SK-N-DZ (cell line): ENCODE measurements at regions not wholly inside any gene's neighbourhood (a gene's known extent, or its start where the extent isn't known, plus 50 kb on each side); places are given as distances from the start of the nearest gene placed in this dataset.

Experiments
- DNase-seq: peaks from one replicate; pipeline ENCODE4 v3.0.0-alpha.2; 2015; ENCODE audit warnings: low spot score

GRCh38 chr13:40863723-40864122 is 74.3 kb downstream of the SLC25A15 start:
- DNase-seq = peak; percentile 40

GRCh38 chr13:40874138-40874779 is 84.8 kb downstream of the SLC25A15 start:
- DNase-seq = no peak

GRCh38 chr13:40875044-40875443 is 85.6 kb downstream of the SLC25A15 start:
- DNase-seq = no peak

GRCh38 chr13:40875583-40875982 is 86.2 kb downstream of the SLC25A15 start:
- no peak for DNase-seq

DNA sequence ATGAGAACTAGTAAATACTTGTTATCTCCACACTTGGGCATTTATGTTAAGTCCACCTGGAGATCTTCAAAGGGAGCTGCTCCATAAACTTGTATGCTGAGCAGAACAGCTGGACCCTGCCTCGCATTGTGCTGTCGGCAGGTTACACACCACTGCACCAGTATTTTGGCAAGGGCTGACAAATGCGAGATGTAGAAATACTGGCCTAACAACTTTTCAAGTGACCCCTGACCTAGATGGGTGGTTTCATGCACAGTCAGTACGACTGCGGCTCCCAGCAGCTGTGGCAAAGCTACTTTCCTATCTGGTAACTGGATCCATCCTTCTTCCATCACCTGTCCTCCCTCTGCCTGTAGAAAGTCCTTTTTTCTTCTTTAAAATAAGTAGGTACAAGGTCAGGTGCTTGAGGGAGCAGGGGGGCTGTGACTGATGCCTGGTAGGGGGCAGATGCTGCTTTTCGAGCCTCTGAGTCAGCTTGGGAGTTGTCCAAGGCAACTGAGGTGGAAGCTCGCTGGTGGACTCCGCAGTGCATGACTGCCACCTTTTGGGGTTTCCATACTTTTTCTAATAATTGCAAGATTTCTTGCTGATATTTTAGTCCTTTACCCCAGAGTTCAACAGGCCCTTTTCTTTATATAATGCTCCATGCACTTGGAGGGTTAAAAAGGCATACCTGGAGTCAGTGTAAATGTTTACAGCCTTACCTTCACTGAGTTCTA is 86.8 kb downstream of the SLC25A15 start:
- DNase-seq = no peak

DNA sequence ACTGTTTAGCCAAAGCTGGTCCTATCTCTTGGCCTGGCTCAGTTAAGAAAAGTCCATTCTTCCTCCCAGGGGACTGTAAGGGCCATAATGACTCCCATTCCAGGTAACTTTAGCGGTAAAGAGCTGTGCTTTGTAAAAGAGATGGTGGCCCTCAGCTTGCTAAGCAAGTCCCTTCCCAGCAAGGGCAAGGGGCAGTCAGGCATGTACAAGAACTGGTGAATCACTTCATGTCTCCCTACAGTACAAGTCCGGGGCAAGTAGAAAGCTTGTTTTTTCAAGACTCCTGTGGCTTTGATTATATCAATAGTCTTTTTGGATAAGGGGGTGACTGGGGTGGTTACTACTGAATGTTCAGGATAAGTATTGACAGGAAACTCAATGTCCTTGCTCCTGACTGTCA is 88.9 kb downstream of the SLC25A15 start:
- DNase-seq = no peak

- no peak for DNase-seq
Observed at GRCh38 chr13:40878823-40879222, 89.4 kb downstream of the SLC25A15 start.
